ENCODE measurements at regions not wholly inside any gene's neighbourhood (a gene's known extent, or its start where the extent isn't known, plus 50 kb on each side); places are given as distances from the start of the nearest gene placed in this dataset.

- no peak for TF ChIP-seq CTCF (conservative IDR thresholded peaks at IDR 0.05; ENCODE audit: low read depth, low read length)
- TF ChIP-seq EZH2 (IDR thresholded peaks at IDR 0.05; ENCODE audit: low read length, unreplicated experiment), result no peak
- no peak for TF ChIP-seq EZH2phosphoT487 (IDR thresholded peaks at IDR 0.05; ENCODE audit: borderline replicate concordance, low read length)
Measured at GRCh38 chr4:20624793-20625374, 75.4 kb upstream of the PACRGL start.
